Stomach (tissue), 8 donors: ENCODE measurements at regions not wholly inside any gene's neighbourhood (a gene's known extent, or its start where the extent isn't known, plus 50 kb on each side); places are given as distances from the start of the nearest gene placed in this dataset.

ENCODE experiments used
- DNase-seq, 2 donors: peaks; one replicate each; pipeline versions ENCODE4 v3.0.0 to v3.0.0-alpha.2; 2013 to 2019
- H3K27ac ChIP-seq, 5 donors: fragments of 200-600 bp in 4 of 5; sonication (generic) in 4 of 5; one replicate each; pipeline ENCODE4 v1.5.1; 2013 to 2019; ENCODE audit warnings: mild to moderate bottlenecking in 1 of 5, moderate library complexity in 1 of 5
- H3K27me3 ChIP-seq, 3 donors: fragments of 200-600 bp; sonication (generic); one replicate each; pipeline ENCODE4 v1.5.1; 2017 to 2019; ENCODE audit warnings: mixed run types in 1 of 3
- H3K36me3 ChIP-seq, 4 donors: fragments of 200-600 bp; sonication (generic); 1 replicate in 3 of 4; 2 replicates in 1 of 4; pipeline ENCODE4 v1.5.1; 2016 to 2019
- H3K4me1 ChIP-seq, 4 donors: fragments of 200-600 bp; sonication (generic); one replicate each; pipeline ENCODE4 v1.5.1; 2016 to 2019
- H3K4me3 ChIP-seq, 4 donors: fragments of 200-600 bp; sonication (generic) in 3 of 4; one replicate each; pipeline ENCODE4 v1.5.1; 2016 to 2019; ENCODE audit warnings: mild to moderate bottlenecking in 1 of 4
- H3K9me3 ChIP-seq, 4 donors: fragments of 200-600 bp; sonication (generic); one replicate each; pipeline ENCODE4 v1.5.1; 2016 to 2019
- EP300 ChIP-seq: sonication (generic); formaldehyde crosslinking; IDR thresholded peaks from one replicate; pipeline ENCODE4 v1.6.1; 2017; ENCODE audit warnings: antibody characterized with exemption
- POLR2A ChIP-seq, 4 donors: fragments of 450-650 bp; IDR thresholded peaks; one replicate each; pipeline ENCODE4 v1.6.1; 2016; ENCODE audit warnings: antibody characterized with exemption in 4 of 4, control low read depth in 2 of 4, mild to moderate bottlenecking in 1 of 4, moderate library complexity in 1 of 4
- POLR2AphosphoS5 ChIP-seq, 3 donors: sonication (generic); formaldehyde crosslinking; IDR thresholded peaks; one replicate each; pipeline ENCODE4 v1.6.1; 2016; ENCODE audit warnings: antibody characterized with exemption in 3 of 3
- whole genome bisulfite sequencing, 5 donors: extraction: QIAGEN DNeasy Blood & Tissue Kit in 3 of 5; methylation state at CpG; one replicate each; pipeline versions ENCODE4 v1.1.5 to v1.1.7; 2013 to 2018; 5-methylcytosine and 5-hydroxymethylcytosine counted together
- intact Hi-C: fragments of 100-400 bp; cut with DNase I; formaldehyde crosslinking; loops from one replicate; pipeline ENCODE4 v1.15.1; 2023; ENCODE audit warnings: low total_unique reads
- TF ChIP-seq, protein P1 (sequence below), 7 experiments: fragments of 450-650 bp in 4 of 7; fragments of 200-600 bp in 3 of 7; sonication (generic) in 3 of 7; IDR thresholded peaks; one replicate each; pipeline ENCODE4 v1.5.1; 2016 to 2019; ENCODE audit warnings: antibody characterized with exemption in 7 of 7, control low read depth in 2 of 7, mild to moderate bottlenecking in 1 of 7
- donor health status: healthy with polysubstance abuse.
- donor health status: Bipolar disorder and iron deficiency.
- donor health status: healthy.

DNA sequence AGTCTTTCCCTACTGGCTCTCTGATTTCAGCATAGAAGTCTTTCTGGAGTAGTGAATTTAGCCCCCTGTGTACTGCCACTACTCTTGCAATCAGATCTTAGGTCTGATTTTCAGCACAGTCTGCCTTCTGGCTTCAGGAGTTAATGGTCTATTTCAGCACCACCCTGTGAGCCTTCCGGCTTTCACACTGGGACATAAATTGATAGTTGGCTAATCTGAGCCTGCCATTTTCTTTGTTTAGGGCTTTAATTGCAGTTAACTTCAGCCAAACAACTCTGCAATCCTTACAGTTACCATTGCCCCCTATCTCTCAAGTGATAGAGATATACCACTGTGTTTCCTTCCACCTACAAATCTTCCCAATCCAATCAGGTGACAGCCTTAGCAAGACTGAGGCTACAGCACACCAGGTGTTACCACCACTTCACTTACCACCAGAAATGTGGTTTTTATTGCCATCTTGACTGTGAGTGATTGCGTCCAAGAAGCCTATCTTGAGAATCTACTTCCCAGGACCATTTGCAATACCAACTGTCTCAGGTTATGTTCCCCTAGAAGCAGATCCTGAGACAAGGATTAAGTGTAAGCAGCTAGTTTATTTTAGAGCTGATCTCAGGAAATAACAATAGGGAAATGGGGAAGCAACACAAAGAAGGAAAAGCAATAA, 51.9 kb upstream of the NEK6 start:
- Histone ChIP-seq H3K27ac (no peak overlapping the region), H3K36me3 (no peaks in the 10 kb centered on the region), H3K9me3 (peaks cover 0 to 7% (median 0%) of the 10 kb centered on the region in 4 donors), H3K4me3 (no peak overlapping the region), H3K27me3 (no peaks in the 10 kb centered on the region), H3K4me1 (peaks cover 0 to 17% (median 0%) of the 10 kb centered on the region in 4 donors)
- no peak for DNase-seq
- TF ChIP-seq POLR2AphosphoS5 (IDR thresholded peaks at IDR 0.05) (no peak), EP300 (no peak), POLR2A (IDR thresholded peaks at IDR 0.05) (no peak)
- TF ChIP-seq, protein P1, sequence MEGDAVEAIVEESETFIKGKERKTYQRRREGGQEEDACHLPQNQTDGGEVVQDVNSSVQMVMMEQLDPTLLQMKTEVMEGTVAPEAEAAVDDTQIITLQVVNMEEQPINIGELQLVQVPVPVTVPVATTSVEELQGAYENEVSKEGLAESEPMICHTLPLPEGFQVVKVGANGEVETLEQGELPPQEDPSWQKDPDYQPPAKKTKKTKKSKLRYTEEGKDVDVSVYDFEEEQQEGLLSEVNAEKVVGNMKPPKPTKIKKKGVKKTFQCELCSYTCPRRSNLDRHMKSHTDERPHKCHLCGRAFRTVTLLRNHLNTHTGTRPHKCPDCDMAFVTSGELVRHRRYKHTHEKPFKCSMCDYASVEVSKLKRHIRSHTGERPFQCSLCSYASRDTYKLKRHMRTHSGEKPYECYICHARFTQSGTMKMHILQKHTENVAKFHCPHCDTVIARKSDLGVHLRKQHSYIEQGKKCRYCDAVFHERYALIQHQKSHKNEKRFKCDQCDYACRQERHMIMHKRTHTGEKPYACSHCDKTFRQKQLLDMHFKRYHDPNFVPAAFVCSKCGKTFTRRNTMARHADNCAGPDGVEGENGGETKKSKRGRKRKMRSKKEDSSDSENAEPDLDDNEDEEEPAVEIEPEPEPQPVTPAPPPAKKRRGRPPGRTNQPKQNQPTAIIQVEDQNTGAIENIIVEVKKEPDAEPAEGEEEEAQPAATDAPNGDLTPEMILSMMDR (IDR thresholded peaks at IDR 0.05), result no peak
- intact Hi-C loops, result no loop called here
- 72 to 95% (median 88%) methylated on average over 2 of the region's 2 CpGs for WGBS, 5 donors

DNA sequence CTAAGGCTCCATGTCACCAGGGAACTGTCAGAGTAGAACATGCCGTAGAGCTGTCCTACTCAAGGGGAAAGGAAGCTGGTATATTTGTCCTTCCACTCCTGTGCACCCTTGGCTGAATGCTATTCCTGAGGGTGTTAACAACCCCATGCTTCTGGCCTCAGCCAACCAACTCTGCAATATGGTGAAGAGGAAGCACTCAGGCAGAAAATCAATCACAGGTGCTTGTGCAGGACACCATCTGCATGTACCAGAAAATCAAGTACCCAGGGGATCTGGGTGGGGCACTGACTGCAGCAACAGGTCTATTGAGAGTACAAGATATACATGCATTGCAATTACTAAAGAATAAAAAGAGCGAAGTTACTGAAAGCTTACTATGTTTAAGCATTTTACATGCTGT, 51.4 kb upstream of the NEK6 start:
- WGBS, 5 donors, result 91 to 97% (median 93%) methylated on average over 2 of the region's 2 CpGs
- no peak for DNase-seq

More for the DNA sequence above, 51.4 kb upstream of the NEK6 start:
- peaks cover 0 to 17% (median 0%) of the 10 kb centered on the region in 4 donors for H3K4me1 ChIP-seq
- no peaks in the 10 kb centered on the region for H3K27me3 ChIP-seq
- H3K27ac ChIP-seq, result no peak overlapping the region
- intact Hi-C loops, result no loop called here
- TF ChIP-seq POLR2A (IDR thresholded peaks at IDR 0.05) (no peak), EP300 (no peak), POLR2AphosphoS5 (IDR thresholded peaks at IDR 0.05) (no peak)
- TF ChIP-seq, protein P1 (IDR thresholded peaks at IDR 0.05), result no peak
- peaks cover 0 to 7% (median 0%) of the 10 kb centered on the region in 4 donors for H3K9me3 ChIP-seq
- no peak overlapping the region for H3K4me3 ChIP-seq
- H3K36me3 ChIP-seq, result no peaks in the 10 kb centered on the region
